HG03103 (cell line): ENCODE measurements at regions not wholly inside any gene's neighbourhood (a gene's known extent, or its start where the extent isn't known, plus 50 kb on each side); places are given as distances from the start of the nearest gene placed in this dataset.
"Not testable (repeated sequence)": the region's sequence is repeated elsewhere in the genome, so short reads cannot be mapped to it uniquely, and the experiment has no call there.

Source experiments
- ATAC-seq: cut with Tn5 transposase; IDR thresholded peaks from one replicate; pipeline ENCODE4 v1.9.1; 2021; ENCODE audit warnings: low read depth; ENCODE audit not compliant: unreplicated experiment

- ATAC-seq = no peak
These were observed 608.4 kb downstream of the FSCB start for GRCh38 chr14:43898687-43899086.

DNA sequence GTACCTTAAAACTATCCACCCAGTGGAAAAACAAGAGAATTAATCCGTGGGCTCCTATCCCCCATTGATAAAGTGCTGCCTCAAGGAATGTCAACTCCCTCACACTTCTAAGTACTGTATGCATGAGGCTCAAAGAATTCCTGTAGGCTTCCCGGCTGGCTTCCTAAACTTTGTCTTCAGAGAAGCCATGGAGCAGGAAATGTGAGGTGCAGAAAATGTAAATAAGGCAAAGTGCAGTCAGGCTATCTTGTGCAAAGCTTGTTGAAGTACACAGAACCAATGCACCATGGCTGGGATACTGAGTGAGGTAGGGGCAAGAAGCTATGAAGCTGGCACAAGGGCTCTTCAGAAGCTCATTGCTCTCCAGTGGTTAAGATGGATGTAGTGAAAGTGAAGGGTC lies 611.0 kb downstream of the FSCB start:
- ATAC-seq = no peak

GRCh38 chr14:43894534-43894933 lies 612.5 kb downstream of the FSCB start:
- peak; percentile 75 for ATAC-seq

GRCh38 chr14:43887523-43887922 lies 619.6 kb downstream of the FSCB start:
- no peak for ATAC-seq

DNA sequence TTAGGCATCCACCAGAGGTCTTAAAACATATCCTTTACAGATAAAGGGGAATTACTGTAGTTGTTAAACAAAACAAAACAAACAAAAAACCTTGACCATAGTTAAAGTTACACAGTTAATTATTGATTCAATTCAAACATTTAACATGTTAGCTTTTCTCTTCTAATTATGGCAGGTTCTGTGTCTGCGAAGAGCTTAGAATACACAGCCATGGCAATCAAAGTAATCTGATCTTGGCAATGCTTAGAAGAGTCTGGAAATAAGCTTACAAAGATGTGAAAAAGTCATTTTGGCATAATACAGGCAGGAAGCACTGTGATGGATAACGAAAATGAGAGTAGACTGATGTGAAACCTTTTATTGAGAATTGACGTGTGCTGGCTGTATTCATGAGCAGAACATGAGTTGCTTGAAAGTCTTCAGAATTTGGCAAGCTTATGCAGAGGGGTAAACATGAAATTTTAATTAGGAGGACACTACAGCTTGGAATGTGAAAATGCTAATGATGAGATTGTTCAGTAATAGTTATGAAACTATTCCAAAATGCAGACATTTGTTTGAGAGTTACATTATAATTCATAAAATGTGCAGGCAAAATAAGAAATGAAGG lies 629.6 kb downstream of the FSCB start:
- peak; percentile 61 for ATAC-seq

DNA sequence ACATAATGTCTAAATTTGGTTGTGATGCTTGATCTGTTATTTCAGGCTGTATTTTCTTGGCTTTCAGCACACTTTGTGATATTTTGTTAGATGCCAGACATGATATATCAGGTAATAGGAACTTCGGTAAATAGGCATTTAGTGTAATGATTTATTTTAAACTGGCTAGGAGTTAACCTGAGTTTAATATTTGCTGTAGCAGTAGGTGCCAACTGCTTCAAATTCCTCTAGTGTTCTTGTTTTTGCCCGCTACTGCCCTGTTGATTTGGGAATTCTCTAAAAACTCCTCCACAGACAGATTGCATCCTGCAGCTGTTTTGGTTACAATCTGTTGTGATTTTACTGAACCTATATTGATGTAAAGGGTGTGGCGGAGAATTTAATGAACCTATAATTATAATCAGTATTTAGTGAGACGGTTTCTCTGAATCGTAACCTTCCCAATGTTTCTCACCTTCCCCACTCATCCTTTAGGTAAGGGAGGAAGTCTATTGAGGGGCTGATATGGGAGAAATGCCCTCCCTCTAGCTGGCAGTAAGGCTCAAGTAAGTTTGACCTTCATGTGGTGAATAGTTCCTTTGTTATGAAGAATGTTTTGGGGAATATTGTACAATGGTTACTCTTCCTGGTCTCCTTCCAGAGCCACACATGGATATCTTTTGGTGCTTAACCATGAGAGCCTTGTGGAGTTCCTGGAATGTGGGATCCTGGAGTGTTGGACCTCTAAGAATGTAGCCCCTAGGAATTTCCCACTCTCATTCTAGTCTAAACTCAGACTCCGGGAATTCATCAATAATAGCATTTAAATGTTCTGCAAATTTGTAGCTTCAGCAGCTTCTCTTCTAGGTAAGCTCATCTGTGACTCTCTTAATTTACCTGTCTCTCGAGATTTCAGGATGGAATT lies 634.1 kb downstream of the FSCB start:
- ATAC-seq = no peak

GRCh38 chr14:43872222-43872621 lies 634.9 kb downstream of the FSCB start:
- no peak for ATAC-seq

DNA sequence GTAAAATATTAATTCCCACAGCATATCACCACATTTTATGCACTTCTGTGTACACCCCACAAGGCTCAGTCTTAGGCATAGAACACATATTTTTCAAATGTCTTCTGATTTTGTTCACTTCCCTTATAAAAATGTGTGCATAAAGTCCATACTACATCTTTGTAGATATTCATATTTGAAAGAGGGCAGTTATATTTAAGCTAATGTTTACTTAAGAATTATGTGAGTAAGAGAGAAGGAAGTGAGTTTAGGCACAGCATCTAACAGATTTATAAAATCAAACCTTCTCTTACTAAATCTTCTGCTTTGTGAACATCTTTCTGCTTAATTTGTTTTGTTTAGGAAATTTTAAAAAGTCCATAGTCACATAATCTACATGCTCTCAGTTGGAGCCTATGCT lies 648.1 kb downstream of the FSCB start:
- no peak for ATAC-seq

DNA sequence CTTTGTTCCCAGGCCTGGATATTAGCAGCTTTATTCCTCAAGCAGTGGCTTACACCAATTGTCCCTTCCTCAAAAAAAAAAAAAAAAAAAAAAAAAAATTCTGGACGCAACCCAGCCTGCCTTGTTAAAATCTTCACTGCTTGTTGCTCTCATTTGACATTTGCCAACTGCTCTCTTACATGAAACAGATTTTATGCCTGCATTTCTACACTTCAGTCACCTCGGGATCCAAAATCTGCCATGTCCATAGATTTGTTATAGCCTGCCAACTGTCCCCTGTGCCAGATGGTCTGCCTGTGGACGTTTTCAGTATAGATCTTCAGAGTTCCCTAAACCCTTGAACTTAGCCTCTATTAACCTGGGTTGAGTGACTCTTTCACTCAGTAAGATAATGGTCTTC lies 651.5 kb downstream of the FSCB start:
- ATAC-seq = no peak

DNA sequence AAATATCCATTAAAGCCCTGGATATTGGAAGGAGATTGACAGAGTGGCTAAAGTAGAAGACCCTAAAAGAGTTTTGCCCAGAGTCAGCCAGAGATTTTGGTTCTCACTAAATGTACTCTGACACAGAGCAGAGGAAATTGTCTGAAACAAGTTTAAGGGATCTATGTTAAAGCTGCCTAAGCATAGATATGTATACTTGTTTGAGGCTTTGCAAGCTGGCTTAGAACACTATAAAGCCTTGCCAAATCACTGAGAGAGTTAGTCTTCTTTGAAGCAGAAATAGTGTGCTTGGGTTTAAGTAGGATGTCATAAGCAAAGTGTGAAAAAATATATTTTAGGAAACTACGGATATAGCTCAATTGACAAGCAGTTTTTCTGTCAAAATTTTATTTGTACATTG lies 653.5 kb downstream of the FSCB start:
- no peak for ATAC-seq

GRCh38 chr14:43803076-43803689 lies 703.9 kb downstream of the FSCB start:
- no peak for ATAC-seq

DNA sequence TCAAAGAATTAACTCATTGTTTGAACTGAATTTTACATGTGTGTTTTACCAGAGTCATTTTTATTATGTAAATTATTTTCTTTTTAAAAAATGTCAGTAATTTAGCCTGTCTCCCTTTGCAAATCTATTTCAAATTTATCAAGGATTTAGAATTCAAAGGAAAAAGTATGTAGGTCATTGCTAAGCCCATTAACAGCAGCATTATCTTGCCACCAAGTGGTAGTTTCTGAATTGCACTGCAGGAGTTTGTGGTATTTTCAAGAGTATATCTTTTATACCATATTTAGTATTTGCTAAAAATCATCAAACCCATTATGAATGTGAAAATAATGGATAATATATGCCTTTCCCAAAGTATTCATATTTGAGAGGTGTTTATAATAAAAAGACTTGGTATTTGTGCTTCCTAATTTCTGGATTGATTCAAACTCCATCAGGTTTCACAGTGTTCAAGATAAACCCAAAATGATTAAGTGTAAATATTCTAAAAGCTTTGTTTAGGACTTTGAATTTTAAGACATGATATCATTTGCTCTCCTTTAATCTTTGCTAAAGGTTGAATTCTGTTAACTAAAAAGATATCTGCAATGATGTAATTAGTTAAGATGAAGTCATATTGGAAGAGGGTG lies 711.4 kb downstream of the FSCB start:
- ATAC-seq = no peak

- no peak for ATAC-seq
These were observed 713.5 kb downstream of the FSCB start for GRCh38 chr14:43793579-43793978.

DNA sequence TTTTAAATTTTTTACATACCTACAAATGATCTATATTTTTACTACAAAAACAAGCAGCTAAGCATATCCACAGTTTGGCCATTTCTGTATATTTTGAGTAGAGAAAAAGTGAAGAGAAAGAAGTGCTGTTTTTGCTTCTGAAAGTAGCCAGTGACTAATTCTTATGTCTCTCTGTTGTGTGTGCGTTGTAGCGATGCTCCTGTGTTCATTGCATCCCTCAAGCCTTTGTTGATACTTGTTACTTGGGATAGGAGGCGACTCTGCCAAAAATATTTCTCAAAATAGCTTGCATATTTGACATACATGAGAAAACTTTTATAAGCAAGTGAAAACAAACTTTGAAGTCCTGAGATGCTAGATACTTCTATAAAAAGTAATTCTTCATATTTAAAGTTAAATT lies 714.1 kb downstream of the FSCB start:
- ATAC-seq = no peak

DNA sequence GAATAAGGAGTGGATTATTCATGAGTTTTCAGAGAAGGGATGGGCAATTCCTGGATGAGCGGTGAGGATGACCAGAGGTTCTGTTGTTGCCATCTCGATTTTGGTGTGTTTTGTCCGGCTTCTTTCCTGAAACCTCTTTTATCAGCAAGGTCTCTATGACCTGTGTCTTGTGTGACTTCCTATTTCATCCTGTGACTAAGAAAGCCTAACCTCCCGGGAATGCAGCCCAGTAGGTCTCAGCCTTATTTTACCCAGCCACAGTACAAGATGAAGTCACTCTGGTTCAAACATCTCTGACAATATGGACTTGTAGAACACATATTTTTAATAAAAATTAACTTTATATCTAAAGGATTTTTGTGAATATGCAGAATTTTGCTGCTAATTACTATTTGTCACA lies 716.4 kb downstream of the FSCB start:
- ATAC-seq = no peak

DNA sequence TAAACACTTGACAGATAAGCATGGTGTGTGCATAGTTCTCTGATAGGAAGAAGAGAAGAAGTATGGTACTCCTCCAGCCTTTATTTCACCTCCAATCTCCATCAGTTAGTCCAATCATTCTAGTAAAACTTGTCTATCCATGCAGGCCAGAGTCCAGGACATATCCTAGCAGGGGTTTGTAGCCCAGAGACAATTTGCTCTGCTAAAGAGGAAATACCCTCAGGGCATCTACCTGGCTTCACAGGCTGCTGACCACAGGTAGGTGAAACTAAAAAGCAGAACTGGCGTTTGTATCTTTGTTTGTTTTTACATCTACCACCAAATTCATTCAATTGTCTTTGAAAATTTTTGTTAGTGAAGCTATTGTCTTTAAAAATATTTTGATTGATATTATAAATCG lies 717.6 kb downstream of the FSCB start:
- no peak for ATAC-seq

DNA sequence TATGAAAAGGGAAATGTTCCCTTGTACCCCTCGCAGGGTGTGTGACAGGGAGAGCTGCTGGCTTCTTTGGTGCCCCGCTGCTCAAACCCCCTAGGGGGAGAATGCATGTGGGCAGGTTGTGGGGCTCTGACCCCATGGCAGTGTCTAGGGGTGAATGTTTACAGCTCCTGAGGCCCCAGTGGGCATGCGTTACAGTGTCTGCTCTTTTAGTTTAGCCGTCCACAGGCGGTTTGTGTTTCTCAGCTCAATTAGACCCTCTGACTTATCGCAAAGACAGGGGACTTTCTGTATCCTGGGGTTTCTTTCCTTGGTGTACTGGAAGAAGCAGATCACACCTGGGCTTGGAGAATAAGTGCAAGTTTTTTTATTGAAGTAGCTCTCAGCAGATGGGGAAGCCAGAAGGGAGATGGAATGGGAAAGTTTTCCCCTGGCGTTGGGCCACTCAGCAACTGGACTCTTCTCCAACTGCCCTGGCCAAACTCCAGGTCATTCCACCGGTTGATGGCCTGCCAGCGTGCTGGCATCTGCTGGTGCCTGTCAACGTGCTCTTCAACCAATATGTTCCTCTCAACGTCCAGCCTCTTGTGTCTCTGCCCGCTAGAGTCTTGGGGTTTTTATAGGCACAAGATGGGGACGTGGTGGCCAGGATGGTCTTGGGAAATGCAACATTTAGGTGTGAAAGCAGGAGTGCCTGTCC lies 720.9 kb downstream of the FSCB start:
- ATAC-seq = no peak

GRCh38 chr14:43784432-43784831 lies 722.7 kb downstream of the FSCB start:
- not testable (repeated sequence) for ATAC-seq

DNA sequence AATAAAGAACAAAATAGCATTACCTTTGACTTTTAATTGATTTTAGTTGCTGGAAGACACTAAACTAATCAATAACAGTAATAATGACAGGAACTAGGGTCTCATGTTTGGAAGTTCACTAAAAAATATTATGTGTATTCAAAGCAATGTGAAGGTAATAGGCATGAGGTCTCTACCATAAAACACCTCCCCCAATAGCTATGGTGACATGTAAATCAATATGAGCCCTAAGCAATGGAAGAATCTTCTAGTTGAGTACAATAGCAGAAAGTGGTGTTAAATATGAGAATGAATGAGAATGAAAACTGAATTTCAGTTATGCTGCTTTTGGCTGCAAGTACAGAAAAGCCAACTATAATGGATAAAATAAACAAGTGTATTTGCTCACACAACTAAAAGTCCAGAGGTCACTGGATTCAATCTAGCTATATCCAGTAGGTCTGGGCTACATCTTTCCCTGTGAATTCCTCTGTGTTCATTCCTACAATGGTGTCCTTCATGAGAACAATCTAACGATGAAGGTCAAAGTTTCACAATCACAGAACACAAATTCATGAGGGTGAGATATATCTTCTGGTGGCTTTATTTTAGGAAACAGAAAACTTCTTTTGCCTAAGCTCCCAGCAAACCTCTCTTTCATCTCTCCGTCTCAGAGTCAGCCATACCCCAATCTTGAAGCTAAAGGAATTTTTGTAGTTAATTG lies 728.0 kb downstream of the FSCB start:
- no peak for ATAC-seq

- ATAC-seq = no peak
These were observed 728.5 kb downstream of the FSCB start for GRCh38 chr14:43778570-43778936.
